Keratinocyte (primary cell): ENCODE measurements at regions not wholly inside any gene's neighbourhood (a gene's known extent, or its start where the extent isn't known, plus 50 kb on each side); places are given as distances from the start of the nearest gene placed in this dataset.

Experiments
- DNase-seq: peaks from one replicate; pipeline ENCODE4 v3.0.0-alpha.2; 2011; ENCODE audit warnings: low read depth, missing footprints, low spot score
- FAIRE-seq: peaks from 2 replicates; lab custom pipeline; 2011; peaks lifted over from hg19 to GRCh38; lab: Jason Lieb, UNC
- H2AFZ ChIP-seq: 2 replicates; pipeline ENCODE4 v1.6.0; 2012; ENCODE audit warnings: low read length, control low read depth, inconsistent platforms; ENCODE audit not compliant: control insufficient read depth
- H3K27ac ChIP-seq: 2 replicates; pipeline ENCODE4 v1.5.1; 2011; ENCODE audit warnings: low read length; ENCODE audit not compliant: control insufficient read depth, insufficient read depth
- H3K27me3 ChIP-seq: 3 replicates; pipeline ENCODE4 v1.6.0; 2011; ENCODE audit warnings: low read length; ENCODE audit not compliant: control insufficient read depth, insufficient read depth; ENCODE audit errors: extremely low read depth
- H3K36me3 ChIP-seq, 2 experiments: 2 replicates in 1 of 2; 3 replicates in 1 of 2; pipeline ENCODE4 v1.5.1; 2011; ENCODE audit warnings: low read length in 2 of 2, mild to moderate bottlenecking in 1 of 2; ENCODE audit not compliant: control insufficient read depth in 2 of 2, insufficient read depth in 2 of 2; ENCODE audit errors: extremely low read depth in 1 of 2
- H3K4me1 ChIP-seq: 3 replicates; pipeline ENCODE4 v1.5.1; 2011; ENCODE audit warnings: low read length; ENCODE audit not compliant: control insufficient read depth, insufficient read depth; ENCODE audit errors: extremely low read depth
- H3K4me2 ChIP-seq: 3 replicates; pipeline ENCODE4 v1.6.0; 2011; ENCODE audit warnings: low read depth, low read length; ENCODE audit not compliant: control insufficient read depth, insufficient read depth; ENCODE audit errors: extremely low read depth
- H3K4me3 ChIP-seq, 3 experiments: fragments of 200-600 bp in 1 of 3; sonication (generic) in 1 of 3; 2 replicates in 2 of 3; 3 replicates in 1 of 3; pipeline ENCODE4 v1.5.1; 2011 to 2016; ENCODE audit warnings: low read length in 3 of 3, mild to moderate bottlenecking in 3 of 3, control low read depth in 2 of 3, inconsistent platforms in 1 of 3, low read depth in 1 of 3, mixed read lengths in 1 of 3, mixed run types in 1 of 3, moderate library complexity in 1 of 3; ENCODE audit not compliant: control insufficient read depth in 2 of 3, insufficient read depth in 2 of 3; ENCODE audit errors: extremely low read depth in 1 of 3
- H3K79me2 ChIP-seq: 2 replicates; pipeline ENCODE4 v1.6.0; 2012; ENCODE audit warnings: low read length; ENCODE audit not compliant: control insufficient read depth, insufficient read depth
- H3K9ac ChIP-seq: 3 replicates; pipeline ENCODE4 v1.6.0; 2011; ENCODE audit warnings: low read length; ENCODE audit not compliant: control insufficient read depth, insufficient read depth; ENCODE audit errors: extremely low read depth
- H3K9me1 ChIP-seq: 3 replicates; pipeline ENCODE4 v1.6.0; 2011; ENCODE audit warnings: low read length; ENCODE audit not compliant: control insufficient read depth, insufficient read depth; ENCODE audit errors: extremely low read depth
- H3K9me3 ChIP-seq: 2 replicates; pipeline ENCODE4 v1.5.1; 2012; ENCODE audit warnings: low read depth, low read length; ENCODE audit not compliant: control insufficient read depth
- H4K20me1 ChIP-seq: 3 replicates; pipeline ENCODE4 v1.6.0; 2011; ENCODE audit warnings: low read length; ENCODE audit not compliant: control insufficient read depth, insufficient read depth; ENCODE audit errors: extremely low read depth
- CTCF ChIP-seq, 3 experiments: IDR thresholded peaks in 1 of 3; conservative IDR thresholded peaks in 1 of 3; optimal IDR thresholded peaks in 1 of 3; 2 replicates in 2 of 3; 3 replicates in 1 of 3; pipeline versions ENCODE3 to v1.5.1; 2011; ENCODE audit warnings: low read length in 3 of 3, mild to moderate bottlenecking in 3 of 3, moderate library complexity in 2 of 3, control low read depth in 1 of 3, inconsistent platforms in 1 of 3; ENCODE audit not compliant: insufficient read depth in 2 of 3; ENCODE audit errors: extremely low read depth in 1 of 3
- EZH2 ChIP-seq: IDR thresholded peaks from one replicate; pipeline ENCODE4 v1.6.1; 2012; ENCODE audit warnings: inconsistent platforms, mild to moderate bottlenecking, low read length, moderate library complexity
- dilution Hi-C: fragments of 300-500 bp; cut with MboI; formaldehyde crosslinking; loops from one replicate; pipeline ENCODE4 v1.7.0; 2020; ENCODE audit warnings: low sequenced_read_pairs; ENCODE audit not compliant: extremely low pct_ligation_motif_present

GRCh38 chr14:97780804-97781203 lies 983.6 kb downstream of the VRK1 start:
- TF ChIP-seq EZH2: no peak
- no peak for TF ChIP-seq CTCF (optimal IDR thresholded peaks at IDR 0.05 in 1 of 3, IDR thresholded peaks at IDR 0.05 in 1 of 3, conservative IDR thresholded peaks at IDR 0.05 in 1 of 3; ENCODE audit: extremely low read depth in 1 of 3, insufficient read depth in 2 of 3, low read length in 3 of 3)
- dilution Hi-C loops: no loop called here
- H2AFZ ChIP-seq: no peak overlapping the region
- H3K4me1 ChIP-seq: no peaks in the 10 kb centered on the region
- no peak for DNase-seq
- H3K4me3 ChIP-seq: no peak overlapping the region
- H3K4me2 ChIP-seq: no peak overlapping the region
- H3K79me2 ChIP-seq: no peaks in the 10 kb centered on the region
- no peaks in the 10 kb centered on the region for H3K9me3 ChIP-seq
- H3K9me1 ChIP-seq: no peaks in the 10 kb centered on the region
- no peak overlapping the region for H3K27ac ChIP-seq
- no peak overlapping the region for H3K9ac ChIP-seq
- no peaks in the 10 kb centered on the region for H4K20me1 ChIP-seq
- FAIRE-seq: no peak
- H3K36me3 ChIP-seq: no peaks in the 10 kb centered on the region
- no peaks in the 10 kb centered on the region for H3K27me3 ChIP-seq

- H3K79me2 ChIP-seq: no peaks in the 10 kb centered on the region
- H3K4me1 ChIP-seq: no peaks in the 10 kb centered on the region
- no peak overlapping the region for H3K9ac ChIP-seq
- FAIRE-seq (no peak), DNase-seq (no peak)
- H3K9me3 ChIP-seq: no peaks in the 10 kb centered on the region
- H3K4me2 ChIP-seq: no peak overlapping the region
- dilution Hi-C loops: no loop called here
- H3K27me3 ChIP-seq: no peaks in the 10 kb centered on the region
- no peak overlapping the region for H3K27ac ChIP-seq
- H2AFZ ChIP-seq: no peak overlapping the region
- H4K20me1 ChIP-seq: no peaks in the 10 kb centered on the region
- H3K4me3 ChIP-seq: no peak overlapping the region
- no peaks in the 10 kb centered on the region for H3K36me3 ChIP-seq
- no peak for TF ChIP-seq EZH2
- TF ChIP-seq CTCF (optimal IDR thresholded peaks at IDR 0.05 in 1 of 3, IDR thresholded peaks at IDR 0.05 in 1 of 3, conservative IDR thresholded peaks at IDR 0.05 in 1 of 3; ENCODE audit: extremely low read depth in 1 of 3, insufficient read depth in 2 of 3, low read length in 3 of 3): no peak
- H3K9me1 ChIP-seq: no peaks in the 10 kb centered on the region
Observed at GRCh38 chr14:97781961-97782360, 984.8 kb downstream of the VRK1 start.
